GM12878 (cell line): ENCODE measurements at regions not wholly inside any gene's neighbourhood (a gene's known extent, or its start where the extent isn't known, plus 50 kb on each side); places are given as distances from the start of the nearest gene placed in this dataset.

Source experiments
- BACH1 ChIP-seq: fragments of 450-650 bp; IDR thresholded peaks from 2 replicates; pipeline ENCODE4 v1.6.1; 2017; ENCODE audit warnings: mild to moderate bottlenecking, borderline replicate concordance
- FOS ChIP-seq: IDR thresholded peaks from 3 replicates; pipeline ENCODE4 v1.6.1; 2011; ENCODE audit warnings: borderline replicate concordance; ENCODE audit not compliant: insufficient read length; ENCODE audit errors: extremely low read depth
- GABPA ChIP-seq: IDR thresholded peaks from 2 replicates; pipeline ENCODE4 v1.6.1; 2014; ENCODE audit warnings: antibody characterized with exemption, low read depth, mild to moderate bottlenecking, inconsistent platforms
- HDAC6 ChIP-seq: fragments of 200-600 bp; sonication (generic); IDR thresholded peaks from one replicate; pipeline ENCODE4 v1.8.0; 2017; ENCODE audit warnings: antibody characterized with exemption; ENCODE audit not compliant: unreplicated experiment
- POLR2A ChIP-seq: IDR thresholded peaks from 2 replicates; pipeline ENCODE4 v1.6.1; 2011; ENCODE audit warnings: low read depth, mild to moderate bottlenecking, low read length
- SRF ChIP-seq, 2 experiments: IDR thresholded peaks; 2 replicates each; pipeline ENCODE4 v1.6.1; 2011; ENCODE audit warnings: low read depth in 2 of 2, low read length in 2 of 2, mild to moderate bottlenecking in 1 of 2, moderate library complexity in 1 of 2
- USF2 ChIP-seq: IDR thresholded peaks from 2 replicates; pipeline ENCODE4 v1.6.1; 2011; ENCODE audit warnings: low read depth, low read length, improper control_type of control experiment, borderline replicate concordance
- YBX1 ChIP-seq: fragments of 450-650 bp; IDR thresholded peaks from 2 replicates; pipeline ENCODE4 v1.6.1; 2016; ENCODE audit warnings: antibody characterized with exemption
- ZNF217 ChIP-seq: fragments of 450-650 bp; IDR thresholded peaks from 2 replicates; pipeline ENCODE4 v1.6.1; 2017; ENCODE audit warnings: antibody characterized with exemption, mild to moderate bottlenecking
- TF ChIP-seq, protein P1 (sequence below): fragments of 450-650 bp; IDR thresholded peaks from 2 replicates; pipeline ENCODE4 v1.6.1; 2017; ENCODE audit warnings: mild to moderate bottlenecking, moderate library complexity

DNA sequence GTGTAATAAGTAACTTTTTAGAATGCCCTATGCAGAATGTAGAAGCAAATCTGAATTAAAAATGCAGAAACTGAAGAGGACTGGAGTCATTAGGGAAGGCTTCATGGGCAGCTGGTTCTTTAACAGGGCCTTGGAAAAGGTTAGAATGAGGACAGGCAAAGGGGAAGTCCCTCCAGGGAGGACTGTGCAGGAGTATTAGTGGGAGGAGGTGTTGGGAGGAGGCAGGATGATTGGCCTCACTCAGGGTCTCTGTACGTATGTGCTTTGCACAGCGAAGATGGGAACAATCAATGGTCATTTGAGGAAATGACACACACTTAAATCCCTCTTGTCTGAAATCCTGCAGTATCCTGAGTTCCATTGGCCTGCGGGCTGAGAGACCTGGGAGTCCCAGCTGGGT lies 119.7 kb downstream of the PTCSC3 start (continued):
- TF ChIP-seq, protein P1, sequence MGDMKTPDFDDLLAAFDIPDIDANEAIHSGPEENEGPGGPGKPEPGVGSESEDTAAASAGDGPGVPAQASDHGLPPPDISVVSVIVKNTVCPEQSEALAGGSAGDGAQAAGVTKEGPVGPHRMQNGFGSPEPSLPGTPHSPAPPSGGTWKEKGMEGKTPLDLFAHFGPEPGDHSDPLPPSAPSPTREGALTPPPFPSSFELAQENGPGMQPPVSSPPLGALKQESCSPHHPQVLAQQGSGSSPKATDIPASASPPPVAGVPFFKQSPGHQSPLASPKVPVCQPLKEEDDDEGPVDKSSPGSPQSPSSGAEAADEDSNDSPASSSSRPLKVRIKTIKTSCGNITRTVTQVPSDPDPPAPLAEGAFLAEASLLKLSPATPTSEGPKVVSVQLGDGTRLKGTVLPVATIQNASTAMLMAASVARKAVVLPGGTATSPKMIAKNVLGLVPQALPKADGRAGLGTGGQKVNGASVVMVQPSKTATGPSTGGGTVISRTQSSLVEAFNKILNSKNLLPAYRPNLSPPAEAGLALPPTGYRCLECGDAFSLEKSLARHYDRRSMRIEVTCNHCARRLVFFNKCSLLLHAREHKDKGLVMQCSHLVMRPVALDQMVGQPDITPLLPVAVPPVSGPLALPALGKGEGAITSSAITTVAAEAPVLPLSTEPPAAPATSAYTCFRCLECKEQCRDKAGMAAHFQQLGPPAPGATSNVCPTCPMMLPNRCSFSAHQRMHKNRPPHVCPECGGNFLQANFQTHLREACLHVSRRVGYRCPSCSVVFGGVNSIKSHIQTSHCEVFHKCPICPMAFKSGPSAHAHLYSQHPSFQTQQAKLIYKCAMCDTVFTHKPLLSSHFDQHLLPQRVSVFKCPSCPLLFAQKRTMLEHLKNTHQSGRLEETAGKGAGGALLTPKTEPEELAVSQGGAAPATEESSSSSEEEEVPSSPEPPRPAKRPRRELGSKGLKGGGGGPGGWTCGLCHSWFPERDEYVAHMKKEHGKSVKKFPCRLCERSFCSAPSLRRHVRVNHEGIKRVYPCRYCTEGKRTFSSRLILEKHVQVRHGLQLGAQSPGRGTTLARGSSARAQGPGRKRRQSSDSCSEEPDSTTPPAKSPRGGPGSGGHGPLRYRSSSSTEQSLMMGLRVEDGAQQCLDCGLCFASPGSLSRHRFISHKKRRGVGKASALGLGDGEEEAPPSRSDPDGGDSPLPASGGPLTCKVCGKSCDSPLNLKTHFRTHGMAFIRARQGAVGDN = no peak
- TF ChIP-seq BACH1 (no peak), SRF (IDR thresholded peaks at IDR 0.05; ENCODE audit: low read depth in 2 of 2, low read length in 2 of 2) (no peak), GABPA (no peak), POLR2A (no peak), YBX1 (no peak), FOS (no peak), ZNF217 (no peak), USF2 (no peak), HDAC6 (no peak)
